ENCODE measurements at regions not wholly inside any gene's neighbourhood (a gene's known extent, or its start where the extent isn't known, plus 50 kb on each side); places are given as distances from the start of the nearest gene placed in this dataset.

DNA sequence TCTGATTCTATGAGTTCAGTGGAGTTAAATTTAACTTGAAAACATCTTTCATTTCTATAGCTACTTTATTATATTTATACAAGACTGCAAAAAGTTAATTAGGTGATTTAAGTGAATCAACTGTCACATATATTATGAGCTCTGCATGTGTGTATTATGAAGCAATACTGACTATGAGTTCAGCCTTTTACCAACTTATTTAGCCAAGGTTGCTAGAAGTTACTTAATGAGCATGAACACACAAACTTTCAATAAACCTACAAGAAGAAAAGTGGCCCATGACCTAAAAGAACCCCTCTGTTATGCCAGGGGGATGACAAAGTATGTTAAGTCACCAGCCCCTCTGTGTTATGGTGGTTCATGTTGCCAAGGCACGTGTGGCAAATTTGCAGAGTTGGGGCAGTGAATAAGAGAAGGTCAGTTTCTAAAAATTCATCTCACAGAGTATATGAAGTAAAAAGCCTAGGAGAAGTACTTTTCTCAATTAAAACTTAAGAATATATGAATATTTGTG, 86.7 kb upstream of the LYPLAL1 start:
- TF ChIP-seq, protein P1, sequence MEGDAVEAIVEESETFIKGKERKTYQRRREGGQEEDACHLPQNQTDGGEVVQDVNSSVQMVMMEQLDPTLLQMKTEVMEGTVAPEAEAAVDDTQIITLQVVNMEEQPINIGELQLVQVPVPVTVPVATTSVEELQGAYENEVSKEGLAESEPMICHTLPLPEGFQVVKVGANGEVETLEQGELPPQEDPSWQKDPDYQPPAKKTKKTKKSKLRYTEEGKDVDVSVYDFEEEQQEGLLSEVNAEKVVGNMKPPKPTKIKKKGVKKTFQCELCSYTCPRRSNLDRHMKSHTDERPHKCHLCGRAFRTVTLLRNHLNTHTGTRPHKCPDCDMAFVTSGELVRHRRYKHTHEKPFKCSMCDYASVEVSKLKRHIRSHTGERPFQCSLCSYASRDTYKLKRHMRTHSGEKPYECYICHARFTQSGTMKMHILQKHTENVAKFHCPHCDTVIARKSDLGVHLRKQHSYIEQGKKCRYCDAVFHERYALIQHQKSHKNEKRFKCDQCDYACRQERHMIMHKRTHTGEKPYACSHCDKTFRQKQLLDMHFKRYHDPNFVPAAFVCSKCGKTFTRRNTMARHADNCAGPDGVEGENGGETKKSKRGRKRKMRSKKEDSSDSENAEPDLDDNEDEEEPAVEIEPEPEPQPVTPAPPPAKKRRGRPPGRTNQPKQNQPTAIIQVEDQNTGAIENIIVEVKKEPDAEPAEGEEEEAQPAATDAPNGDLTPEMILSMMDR (IDR thresholded peaks at IDR 0.05 in 2 of 3, conservative IDR thresholded peaks at IDR 0.05 in 1 of 3; ENCODE audit: control insufficient read depth in 2 of 3, extremely low read depth in 1 of 3, insufficient read depth in 1 of 3, low read depth in 3 of 3, low read length in 3 of 3), result no peak
- TF ChIP-seq SIN3A (IDR thresholded peaks at IDR 0.05; ENCODE audit: low read depth, low read length) (no peak), SUZ12 (IDR thresholded peaks at IDR 0.05; ENCODE audit: unreplicated experiment) (no peak), BMI1 (IDR thresholded peaks at IDR 0.05; ENCODE audit: borderline replicate concordance) (no peak), POLR2AphosphoS5 (IDR thresholded peaks at IDR 0.05; ENCODE audit: low read length) (no peak)
- TF ChIP-seq, protein P2, sequence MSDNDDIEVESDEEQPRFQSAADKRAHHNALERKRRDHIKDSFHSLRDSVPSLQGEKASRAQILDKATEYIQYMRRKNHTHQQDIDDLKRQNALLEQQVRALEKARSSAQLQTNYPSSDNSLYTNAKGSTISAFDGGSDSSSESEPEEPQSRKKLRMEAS (IDR thresholded peaks at IDR 0.05; ENCODE audit: low read depth, low read length), result no peak
- TF ChIP-seq, protein P3, sequence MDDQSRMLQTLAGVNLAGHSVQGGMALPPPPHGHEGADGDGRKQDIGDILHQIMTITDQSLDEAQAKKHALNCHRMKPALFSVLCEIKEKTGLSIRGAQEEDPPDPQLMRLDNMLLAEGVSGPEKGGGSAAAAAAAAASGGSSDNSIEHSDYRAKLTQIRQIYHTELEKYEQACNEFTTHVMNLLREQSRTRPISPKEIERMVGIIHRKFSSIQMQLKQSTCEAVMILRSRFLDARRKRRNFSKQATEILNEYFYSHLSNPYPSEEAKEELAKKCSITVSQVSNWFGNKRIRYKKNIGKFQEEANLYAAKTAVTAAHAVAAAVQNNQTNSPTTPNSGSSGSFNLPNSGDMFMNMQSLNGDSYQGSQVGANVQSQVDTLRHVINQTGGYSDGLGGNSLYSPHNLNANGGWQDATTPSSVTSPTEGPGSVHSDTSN (IDR thresholded peaks at IDR 0.05; ENCODE audit: insufficient replicate concordance, low read depth, low read length), result no peak
- TF ChIP-seq, protein P4, sequence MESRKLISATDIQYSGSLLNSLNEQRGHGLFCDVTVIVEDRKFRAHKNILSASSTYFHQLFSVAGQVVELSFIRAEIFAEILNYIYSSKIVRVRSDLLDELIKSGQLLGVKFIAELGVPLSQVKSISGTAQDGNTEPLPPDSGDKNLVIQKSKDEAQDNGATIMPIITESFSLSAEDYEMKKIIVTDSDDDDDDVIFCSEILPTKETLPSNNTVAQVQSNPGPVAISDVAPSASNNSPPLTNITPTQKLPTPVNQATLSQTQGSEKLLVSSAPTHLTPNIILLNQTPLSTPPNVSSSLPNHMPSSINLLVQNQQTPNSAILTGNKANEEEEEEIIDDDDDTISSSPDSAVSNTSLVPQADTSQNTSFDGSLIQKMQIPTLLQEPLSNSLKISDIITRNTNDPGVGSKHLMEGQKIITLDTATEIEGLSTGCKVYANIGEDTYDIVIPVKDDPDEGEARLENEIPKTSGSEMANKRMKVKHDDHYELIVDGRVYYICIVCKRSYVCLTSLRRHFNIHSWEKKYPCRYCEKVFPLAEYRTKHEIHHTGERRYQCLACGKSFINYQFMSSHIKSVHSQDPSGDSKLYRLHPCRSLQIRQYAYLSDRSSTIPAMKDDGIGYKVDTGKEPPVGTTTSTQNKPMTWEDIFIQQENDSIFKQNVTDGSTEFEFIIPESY (IDR thresholded peaks at IDR 0.05), result no peak

Measured in GM12878 (cell line).